HG02981 (cell line): ENCODE measurements at regions not wholly inside any gene's neighbourhood (a gene's known extent, or its start where the extent isn't known, plus 50 kb on each side); places are given as distances from the start of the nearest gene placed in this dataset.
"Not testable (repeated sequence)": the region's sequence is repeated elsewhere in the genome, so short reads cannot be mapped to it uniquely, and the experiment has no call there.

Source experiments
- ATAC-seq: cut with Tn5 transposase; IDR thresholded peaks from one replicate; pipeline ENCODE4 v1.9.1; 2021; ENCODE audit warnings: mild to moderate bottlenecking, moderate library complexity; ENCODE audit not compliant: unreplicated experiment

GRCh38 chr5:60020457-60020856 lies 126.9 kb upstream of the PDE4D start:
- ATAC-seq: no peak

GRCh38 chr5:60018960-60019359 lies 125.4 kb upstream of the PDE4D start:
- ATAC-seq: not testable (repeated sequence)

- ATAC-seq: no peak
Measured at GRCh38 chr5:60018091-60018490, 124.6 kb upstream of the PDE4D start.

GRCh38 chr5:60014331-60014730 lies 120.8 kb upstream of the PDE4D start:
- ATAC-seq: no peak

- no peak for ATAC-seq
Measured at GRCh38 chr5:60010853-60011252, 117.3 kb upstream of the PDE4D start.

GRCh38 chr5:60010328-60010727 lies 116.8 kb upstream of the PDE4D start:
- no peak for ATAC-seq

- no peak for ATAC-seq
Measured at GRCh38 chr5:60007729-60008128, 114.2 kb upstream of the PDE4D start.

- ATAC-seq: no peak
Measured at GRCh38 chr5:59999056-59999455, 105.5 kb upstream of the PDE4D start.

GRCh38 chr5:59992206-59992605 lies 98.7 kb upstream of the PDE4D start:
- ATAC-seq: no peak

- no peak for ATAC-seq
Measured at GRCh38 chr5:59988396-59988795, 94.9 kb upstream of the PDE4D start.

GRCh38 chr5:59976342-59976741 lies 82.8 kb upstream of the PDE4D start:
- ATAC-seq: no peak

GRCh38 chr5:59972043-59972442 lies 78.5 kb upstream of the PDE4D start:
- no peak for ATAC-seq

- no peak for ATAC-seq
Measured at GRCh38 chr5:59959330-59959729, 65.8 kb upstream of the PDE4D start.

GRCh38 chr5:59956130-59956783 lies 62.7 kb upstream of the PDE4D start:
- no peak for ATAC-seq

- ATAC-seq: no peak
Measured at GRCh38 chr5:59955241-59955640, 61.7 kb upstream of the PDE4D start.

- ATAC-seq: no peak
Measured at GRCh38 chr5:59943452-59944113, 50.1 kb upstream of the PDE4D start.
